ENCODE measurements at regions not wholly inside any gene's neighbourhood (a gene's known extent, or its start where the extent isn't known, plus 50 kb on each side); places are given as distances from the start of the nearest gene placed in this dataset.

DNA sequence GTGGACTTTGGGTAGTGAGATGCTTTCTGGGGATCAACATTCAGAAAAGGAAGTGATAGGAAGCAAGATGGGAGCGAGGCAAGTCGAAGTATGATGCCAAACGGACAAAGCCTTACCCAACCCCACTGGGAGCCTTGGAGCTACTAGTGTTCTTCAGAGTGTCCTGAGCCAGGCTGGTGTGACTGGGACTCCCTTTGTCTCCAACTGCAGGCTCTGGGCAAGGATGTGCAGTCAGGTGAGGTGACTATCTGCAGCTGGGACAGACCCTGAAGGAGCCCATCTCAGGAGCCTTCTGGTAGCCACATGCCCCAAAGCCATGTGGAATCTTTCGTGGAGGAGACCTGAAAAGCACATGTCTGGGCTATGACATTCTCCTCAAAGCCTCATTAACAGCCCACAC is 360.6 kb downstream of the MTRR start:
- no peak for FAIRE-seq

DNA sequence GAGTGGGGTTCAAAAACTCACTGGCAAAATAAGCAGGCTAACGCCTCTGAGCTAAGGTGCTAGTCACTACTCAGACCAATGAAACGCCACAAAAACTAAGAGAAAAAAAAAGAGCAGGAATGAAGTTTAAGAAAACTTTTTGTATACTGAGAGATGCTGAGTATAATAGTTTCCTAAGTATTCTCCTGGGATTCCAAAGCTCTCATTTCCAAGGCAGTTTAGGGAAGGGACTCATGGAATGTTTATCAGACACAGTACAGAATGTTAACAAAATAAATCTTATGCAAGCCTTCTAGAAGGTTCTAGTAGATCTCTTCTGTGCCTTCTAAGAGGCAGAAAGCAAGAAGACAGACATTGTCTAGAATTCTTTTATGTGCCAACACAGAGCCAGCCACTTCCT is 361.9 kb downstream of the MTRR start:
- dilution Hi-C loops (cut with MboI; ENCODE audit: extremely low pct_ligation_motif_present, low sequenced_read_pairs), result no loop called here

More for the DNA sequence above, 360.6 kb downstream of the MTRR start:
- Histone ChIP-seq H3K9me1 (ENCODE audit: control insufficient read depth, extremely low read depth, insufficient read depth, low read length) (no peaks in the 10 kb centered on the region), H3K36me3 (ENCODE audit: control insufficient read depth in 2 of 2, extremely low read depth in 1 of 2, insufficient read depth in 2 of 2, low read length in 2 of 2) (no peaks in the 10 kb centered on the region), H3K27me3 (ENCODE audit: control insufficient read depth, extremely low read depth, insufficient read depth, low read length) (no peaks in the 10 kb centered on the region), H3K9ac (ENCODE audit: control insufficient read depth, extremely low read depth, insufficient read depth, low read length) (no peak overlapping the region), H3K4me3 (ENCODE audit: control insufficient read depth in 2 of 3, extremely low read depth in 1 of 3, insufficient read depth in 2 of 3, low read depth in 1 of 3, low read length in 3 of 3) (no peak overlapping the region), H4K20me1 (ENCODE audit: control insufficient read depth, extremely low read depth, insufficient read depth, low read length) (no peaks in the 10 kb centered on the region), H3K79me2 (ENCODE audit: control insufficient read depth, insufficient read depth, low read length) (no peaks in the 10 kb centered on the region), H3K4me1 (ENCODE audit: control insufficient read depth, extremely low read depth, insufficient read depth, low read length) (no peaks in the 10 kb centered on the region), H3K27ac (ENCODE audit: control insufficient read depth, insufficient read depth, low read length) (no peak overlapping the region), H3K9me3 (ENCODE audit: control insufficient read depth, low read depth, low read length) (no peaks in the 10 kb centered on the region), H3K4me2 (ENCODE audit: control insufficient read depth, extremely low read depth, insufficient read depth, low read depth, low read length) (no peak overlapping the region), H2AFZ (ENCODE audit: control insufficient read depth, low read length) (no peak overlapping the region)
- TF ChIP-seq EZH2 (IDR thresholded peaks at IDR 0.05; ENCODE audit: low read length), result no peak
- TF ChIP-seq, protein P1, sequence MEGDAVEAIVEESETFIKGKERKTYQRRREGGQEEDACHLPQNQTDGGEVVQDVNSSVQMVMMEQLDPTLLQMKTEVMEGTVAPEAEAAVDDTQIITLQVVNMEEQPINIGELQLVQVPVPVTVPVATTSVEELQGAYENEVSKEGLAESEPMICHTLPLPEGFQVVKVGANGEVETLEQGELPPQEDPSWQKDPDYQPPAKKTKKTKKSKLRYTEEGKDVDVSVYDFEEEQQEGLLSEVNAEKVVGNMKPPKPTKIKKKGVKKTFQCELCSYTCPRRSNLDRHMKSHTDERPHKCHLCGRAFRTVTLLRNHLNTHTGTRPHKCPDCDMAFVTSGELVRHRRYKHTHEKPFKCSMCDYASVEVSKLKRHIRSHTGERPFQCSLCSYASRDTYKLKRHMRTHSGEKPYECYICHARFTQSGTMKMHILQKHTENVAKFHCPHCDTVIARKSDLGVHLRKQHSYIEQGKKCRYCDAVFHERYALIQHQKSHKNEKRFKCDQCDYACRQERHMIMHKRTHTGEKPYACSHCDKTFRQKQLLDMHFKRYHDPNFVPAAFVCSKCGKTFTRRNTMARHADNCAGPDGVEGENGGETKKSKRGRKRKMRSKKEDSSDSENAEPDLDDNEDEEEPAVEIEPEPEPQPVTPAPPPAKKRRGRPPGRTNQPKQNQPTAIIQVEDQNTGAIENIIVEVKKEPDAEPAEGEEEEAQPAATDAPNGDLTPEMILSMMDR (optimal IDR thresholded peaks at IDR 0.05 in 1 of 3, IDR thresholded peaks at IDR 0.05 in 1 of 3, conservative IDR thresholded peaks at IDR 0.05 in 1 of 3; ENCODE audit: extremely low read depth in 1 of 3, insufficient read depth in 2 of 3, low read length in 3 of 3), result no peak
- DNase-seq (ENCODE audit: low read depth, low spot score), result no peak
- dilution Hi-C loops (cut with MboI; ENCODE audit: extremely low pct_ligation_motif_present, low sequenced_read_pairs), result no loop called here

More for the DNA sequence above, 361.9 kb downstream of the MTRR start:
- Histone ChIP-seq H3K36me3 (ENCODE audit: control insufficient read depth in 2 of 2, extremely low read depth in 1 of 2, insufficient read depth in 2 of 2, low read length in 2 of 2) (no peaks in the 10 kb centered on the region), H3K9me1 (ENCODE audit: control insufficient read depth, extremely low read depth, insufficient read depth, low read length) (no peaks in the 10 kb centered on the region), H3K9ac (ENCODE audit: control insufficient read depth, extremely low read depth, insufficient read depth, low read length) (no peak overlapping the region), H2AFZ (ENCODE audit: control insufficient read depth, low read length) (no peak overlapping the region), H3K4me2 (ENCODE audit: control insufficient read depth, extremely low read depth, insufficient read depth, low read depth, low read length) (no peak overlapping the region), H3K79me2 (ENCODE audit: control insufficient read depth, insufficient read depth, low read length) (no peaks in the 10 kb centered on the region), H4K20me1 (ENCODE audit: control insufficient read depth, extremely low read depth, insufficient read depth, low read length) (no peaks in the 10 kb centered on the region), H3K27me3 (ENCODE audit: control insufficient read depth, extremely low read depth, insufficient read depth, low read length) (no peaks in the 10 kb centered on the region), H3K4me1 (ENCODE audit: control insufficient read depth, extremely low read depth, insufficient read depth, low read length) (no peaks in the 10 kb centered on the region), H3K4me3 (ENCODE audit: control insufficient read depth in 2 of 3, extremely low read depth in 1 of 3, insufficient read depth in 2 of 3, low read depth in 1 of 3, low read length in 3 of 3) (no peak overlapping the region), H3K27ac (ENCODE audit: control insufficient read depth, insufficient read depth, low read length) (no peak overlapping the region), H3K9me3 (ENCODE audit: control insufficient read depth, low read depth, low read length) (no peaks in the 10 kb centered on the region)
- DNase-seq (ENCODE audit: low read depth, low spot score) (no peak), FAIRE-seq (no peak)
- TF ChIP-seq, protein P1 (optimal IDR thresholded peaks at IDR 0.05 in 1 of 3, IDR thresholded peaks at IDR 0.05 in 1 of 3, conservative IDR thresholded peaks at IDR 0.05 in 1 of 3; ENCODE audit: extremely low read depth in 1 of 3, insufficient read depth in 2 of 3, low read length in 3 of 3), result no peak
- no peak for TF ChIP-seq EZH2 (IDR thresholded peaks at IDR 0.05; ENCODE audit: low read length)

Measured in keratinocyte (primary cell).